ENCODE measurements at regions not wholly inside any gene's neighbourhood (a gene's known extent, or its start where the extent isn't known, plus 50 kb on each side); places are given as distances from the start of the nearest gene placed in this dataset.
A peak's percentile ranks its signal among the peaks of the same experiment; 100 is the strongest.

- Histone ChIP-seq H3K4me3 (no peak overlapping the region), H3K9me3 (no peaks in the 10 kb centered on the region), H3K27ac (no peak overlapping the region), H3K36me3 (no peaks in the 10 kb centered on the region), H3K4me1 (no peaks in the 10 kb centered on the region), H3K27me3 (no peaks in the 10 kb centered on the region)
- no peak for DNase-seq
- ATAC-seq, result no peak
- FAIRE-seq, result no peak
- intact Hi-C loops (cut with DNase I), result no loop called here
- TF ChIP-seq CTCF (IDR thresholded peaks at IDR 0.05), result no peak
- WGBS, 2 donors, result 79 to 82% methylated on average over 1 of the region's 1 CpG
Observed at GRCh38 chr11:128407962-128408361, 179.4 kb downstream of the ETS1 start.

- no peak overlapping the region for H3K4me3 ChIP-seq
- H3K27me3 ChIP-seq, result no peaks in the 10 kb centered on the region
- no peaks in the 10 kb centered on the region for H3K4me1 ChIP-seq
- no peaks in the 10 kb centered on the region for H3K36me3 ChIP-seq
- ATAC-seq, result peak in 1 of 4 donors; percentile 43
- TF ChIP-seq CTCF (IDR thresholded peaks at IDR 0.05), result no peak
- H3K9me3 ChIP-seq, result no peaks in the 10 kb centered on the region
- intact Hi-C loops (cut with DNase I), result no loop called here
- WGBS, 2 donors, result 62 to 70% methylated on average over 8 of the region's 8 CpGs
- FAIRE-seq, result no peak
- no peak for DNase-seq
- H3K27ac ChIP-seq, result no peak overlapping the region
Observed at GRCh38 chr11:128405714-128406662, 181.4 kb downstream of the ETS1 start.

GRCh38 chr11:128405112-128405511 lies 182.2 kb downstream of the ETS1 start:
- FAIRE-seq (no peak), DNase-seq (no peak), ATAC-seq (no peak)
- Histone ChIP-seq H3K27ac (no peak overlapping the region), H3K4me3 (no peak overlapping the region), H3K9me3 (no peaks in the 10 kb centered on the region), H3K4me1 (no peaks in the 10 kb centered on the region), H3K27me3 (no peaks in the 10 kb centered on the region), H3K36me3 (no peaks in the 10 kb centered on the region)
- TF ChIP-seq CTCF (IDR thresholded peaks at IDR 0.05), result no peak
- 93 to 100% methylated on average over 1 of the region's 1 CpG for WGBS, 2 donors
- intact Hi-C loops (cut with DNase I), result no loop called here

GRCh38 chr11:128404437-128404836 lies 182.9 kb downstream of the ETS1 start:
- WGBS, 2 donors, result 85 to 93% methylated on average over 1 of the region's 1 CpG
- DNase-seq, result no peak
- no peak overlapping the region for H3K27ac ChIP-seq
- H3K27me3 ChIP-seq, result no peaks in the 10 kb centered on the region
- intact Hi-C loops (cut with DNase I), result no loop called here
- no peaks in the 10 kb centered on the region for H3K9me3 ChIP-seq
- no peaks in the 10 kb centered on the region for H3K4me1 ChIP-seq
- H3K36me3 ChIP-seq, result no peaks in the 10 kb centered on the region
- TF ChIP-seq CTCF (IDR thresholded peaks at IDR 0.05), result no peak
- no peak for FAIRE-seq
- no peak overlapping the region for H3K4me3 ChIP-seq
- no peak for ATAC-seq

Data from pancreas (tissue), 10 donors.